ENCODE measurements at regions not wholly inside any gene's neighbourhood (a gene's known extent, or its start where the extent isn't known, plus 50 kb on each side); places are given as distances from the start of the nearest gene placed in this dataset.

DNA sequence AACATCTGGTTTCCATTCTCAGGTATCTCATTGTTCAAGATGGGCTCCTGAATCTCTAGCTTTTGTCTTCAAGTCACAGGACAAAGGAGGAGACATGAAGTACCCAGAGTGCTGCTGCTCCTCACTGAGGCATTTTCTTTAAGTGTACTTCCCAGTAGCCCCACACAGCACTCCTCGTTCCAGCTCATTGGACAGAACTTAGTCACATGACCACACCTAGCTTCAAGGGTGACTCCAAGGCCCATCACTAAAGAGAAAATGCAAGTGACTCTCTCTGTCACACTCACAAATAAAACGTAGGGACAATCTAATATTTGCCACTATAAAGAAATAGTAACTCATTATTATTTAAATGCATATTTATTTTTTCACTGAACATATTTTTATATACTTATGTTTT, 58.3 kb upstream of the NEUROD6 start:
- no peak for DNase-seq (ENCODE audit: low spot score)
- Histone ChIP-seq H3K36me3 (no peaks in the 10 kb centered on the region), H3K9me3 (no peaks in the 10 kb centered on the region), H3K4me3 (no peak overlapping the region), H3K27ac (no peak overlapping the region), H3K27me3 (no peaks in the 10 kb centered on the region), H3K4me1 (no peaks in the 10 kb centered on the region)
- TF ChIP-seq, protein P1, sequence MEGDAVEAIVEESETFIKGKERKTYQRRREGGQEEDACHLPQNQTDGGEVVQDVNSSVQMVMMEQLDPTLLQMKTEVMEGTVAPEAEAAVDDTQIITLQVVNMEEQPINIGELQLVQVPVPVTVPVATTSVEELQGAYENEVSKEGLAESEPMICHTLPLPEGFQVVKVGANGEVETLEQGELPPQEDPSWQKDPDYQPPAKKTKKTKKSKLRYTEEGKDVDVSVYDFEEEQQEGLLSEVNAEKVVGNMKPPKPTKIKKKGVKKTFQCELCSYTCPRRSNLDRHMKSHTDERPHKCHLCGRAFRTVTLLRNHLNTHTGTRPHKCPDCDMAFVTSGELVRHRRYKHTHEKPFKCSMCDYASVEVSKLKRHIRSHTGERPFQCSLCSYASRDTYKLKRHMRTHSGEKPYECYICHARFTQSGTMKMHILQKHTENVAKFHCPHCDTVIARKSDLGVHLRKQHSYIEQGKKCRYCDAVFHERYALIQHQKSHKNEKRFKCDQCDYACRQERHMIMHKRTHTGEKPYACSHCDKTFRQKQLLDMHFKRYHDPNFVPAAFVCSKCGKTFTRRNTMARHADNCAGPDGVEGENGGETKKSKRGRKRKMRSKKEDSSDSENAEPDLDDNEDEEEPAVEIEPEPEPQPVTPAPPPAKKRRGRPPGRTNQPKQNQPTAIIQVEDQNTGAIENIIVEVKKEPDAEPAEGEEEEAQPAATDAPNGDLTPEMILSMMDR (IDR thresholded peaks at IDR 0.05): no peak

DNA sequence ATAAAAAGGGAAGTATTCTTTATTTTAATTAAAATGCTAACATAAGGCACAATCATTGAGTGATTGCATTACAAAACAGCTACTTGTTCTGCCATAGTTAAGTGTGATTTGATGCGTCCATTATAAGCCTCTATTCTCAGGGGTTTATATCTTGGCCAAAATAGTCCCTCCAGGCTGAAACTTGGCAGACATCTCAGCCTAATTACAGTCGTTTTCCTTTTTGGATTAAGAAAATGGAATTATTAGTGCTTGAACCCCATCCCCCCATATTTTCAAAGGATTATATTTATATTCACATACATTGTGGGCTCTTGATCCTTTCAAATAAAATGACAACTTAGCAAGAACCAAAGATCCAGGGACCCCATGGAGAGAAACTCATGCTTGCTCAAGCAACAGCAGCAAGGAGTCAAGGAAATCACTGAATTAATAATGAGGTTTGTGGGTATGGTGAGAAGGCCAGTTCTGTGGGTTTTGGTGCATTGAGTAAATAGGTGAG, 66.7 kb upstream of the NEUROD6 start:
- no peak overlapping the region for H3K4me3 ChIP-seq
- TF ChIP-seq, protein P1 (IDR thresholded peaks at IDR 0.05): no peak
- no peak overlapping the region for H3K27ac ChIP-seq
- no peaks in the 10 kb centered on the region for H3K36me3 ChIP-seq
- no peaks in the 10 kb centered on the region for H3K9me3 ChIP-seq
- H3K27me3 ChIP-seq: no peaks in the 10 kb centered on the region
- H3K4me1 ChIP-seq: no peaks in the 10 kb centered on the region
- no peak for DNase-seq (ENCODE audit: low spot score)

DNA sequence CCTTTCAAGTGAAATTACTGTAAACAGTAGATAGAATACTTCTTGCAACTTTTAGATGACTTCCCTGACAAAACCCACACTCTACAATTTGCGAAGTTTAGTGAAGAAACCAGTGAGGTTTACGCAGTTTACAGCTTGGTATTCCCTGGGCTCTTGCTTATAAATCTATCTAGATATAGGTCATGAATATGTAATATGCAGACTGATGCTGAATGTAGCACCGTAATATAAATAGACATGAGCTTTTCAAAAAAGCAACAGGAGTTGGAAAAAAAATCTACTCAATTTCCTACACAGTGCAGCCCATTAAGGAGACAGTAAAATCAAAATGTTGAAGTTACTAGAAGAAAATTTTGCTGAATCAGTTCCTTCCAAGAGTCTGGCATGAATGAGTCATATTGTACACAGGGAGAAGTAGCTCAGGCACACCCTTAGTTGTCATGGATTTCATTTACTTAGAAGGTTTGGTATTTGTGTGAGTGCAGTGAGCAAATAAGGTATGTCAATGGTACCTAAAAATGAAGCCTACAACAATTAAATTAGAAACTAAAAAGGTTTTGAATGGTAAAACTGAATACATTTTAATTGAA, 67.7 kb upstream of the NEUROD6 start:
- no peaks in the 10 kb centered on the region for H3K36me3 ChIP-seq
- TF ChIP-seq, protein P1 (IDR thresholded peaks at IDR 0.05): no peak
- no peaks in the 10 kb centered on the region for H3K4me1 ChIP-seq
- H3K4me3 ChIP-seq: no peak overlapping the region
- no peaks in the 10 kb centered on the region for H3K27me3 ChIP-seq
- DNase-seq (ENCODE audit: low spot score): no peak
- no peaks in the 10 kb centered on the region for H3K9me3 ChIP-seq
- H3K27ac ChIP-seq: no peak overlapping the region

DNA sequence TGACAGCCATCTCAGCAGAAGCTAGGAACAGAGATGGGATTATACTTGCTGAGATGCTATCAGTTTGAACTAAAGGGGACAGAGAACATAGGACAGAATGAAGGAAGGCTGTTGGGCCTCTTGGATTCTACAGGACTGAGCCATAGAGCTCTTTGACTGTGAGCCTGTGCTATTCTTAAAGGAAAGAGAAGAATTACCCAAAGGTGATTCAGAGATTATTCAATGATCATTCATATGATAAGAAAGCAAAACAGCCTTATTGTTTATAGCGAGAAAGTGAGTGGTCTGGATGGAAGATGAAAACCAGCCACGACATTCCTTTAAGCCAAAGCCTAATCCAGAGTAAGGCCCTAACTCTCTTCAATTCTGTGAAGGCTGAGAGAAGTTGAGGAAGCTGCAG, 69.7 kb upstream of the NEUROD6 start:
- DNase-seq (ENCODE audit: low spot score): no peak
- Histone ChIP-seq H3K4me1 (no peaks in the 10 kb centered on the region), H3K9me3 (no peaks in the 10 kb centered on the region), H3K27ac (no peak overlapping the region), H3K36me3 (no peaks in the 10 kb centered on the region), H3K27me3 (no peaks in the 10 kb centered on the region), H3K4me3 (no peak overlapping the region)
- TF ChIP-seq, protein P1 (IDR thresholded peaks at IDR 0.05): no peak

DNA sequence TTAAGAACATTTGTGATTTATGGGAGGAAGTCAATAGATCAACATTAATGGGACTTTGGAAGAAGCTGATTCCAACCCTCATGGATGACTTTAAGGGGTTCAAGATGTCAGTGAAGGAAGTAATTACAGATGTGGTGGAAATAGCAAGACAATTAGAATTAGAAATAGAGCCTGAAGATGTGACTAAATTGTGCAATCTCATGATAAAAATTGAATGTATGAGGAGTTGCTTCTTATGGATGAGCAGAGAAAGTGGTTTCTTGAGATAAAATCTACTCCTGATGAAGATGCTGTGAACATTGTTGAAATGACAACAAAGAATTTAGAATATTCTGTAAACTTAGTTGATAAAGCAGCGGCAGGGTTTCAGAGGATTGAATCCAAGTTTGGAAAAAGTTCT, 70.9 kb upstream of the NEUROD6 start:
- Histone ChIP-seq H3K27me3 (no peaks in the 10 kb centered on the region), H3K4me1 (no peaks in the 10 kb centered on the region), H3K9me3 (no peaks in the 10 kb centered on the region), H3K36me3 (no peaks in the 10 kb centered on the region), H3K4me3 (no peak overlapping the region), H3K27ac (no peak overlapping the region)
- TF ChIP-seq, protein P1 (IDR thresholded peaks at IDR 0.05): no peak
- DNase-seq (ENCODE audit: low spot score): no peak

DNA sequence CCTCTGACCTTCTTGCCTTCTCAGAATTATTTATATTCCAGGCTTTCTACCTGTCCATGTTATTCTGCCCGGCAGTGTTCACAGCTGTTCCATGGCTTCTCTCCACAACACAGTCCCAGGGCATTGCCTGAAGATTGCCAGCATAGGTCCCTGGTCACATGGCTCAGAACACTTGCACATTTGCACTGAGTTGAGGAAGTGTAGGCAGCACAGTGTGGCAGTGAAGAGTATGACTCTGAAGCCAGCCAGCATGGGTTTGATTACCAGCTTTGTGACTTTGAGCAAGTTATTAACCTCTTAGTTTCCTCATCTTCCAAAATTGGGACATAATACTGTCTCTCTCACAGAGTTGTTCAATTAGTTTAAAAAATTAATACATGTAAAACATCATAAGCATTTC, 73.2 kb upstream of the NEUROD6 start:
- no peak for DNase-seq (ENCODE audit: low spot score)
- TF ChIP-seq, protein P1 (IDR thresholded peaks at IDR 0.05): no peak
- Histone ChIP-seq H3K27me3 (no peaks in the 10 kb centered on the region), H3K4me3 (no peak overlapping the region), H3K27ac (no peak overlapping the region), H3K9me3 (no peaks in the 10 kb centered on the region), H3K4me1 (no peaks in the 10 kb centered on the region), H3K36me3 (no peaks in the 10 kb centered on the region)
